ENCODE measurements at regions not wholly inside any gene's neighbourhood (a gene's known extent, or its start where the extent isn't known, plus 50 kb on each side); places are given as distances from the start of the nearest gene placed in this dataset.

DNA sequence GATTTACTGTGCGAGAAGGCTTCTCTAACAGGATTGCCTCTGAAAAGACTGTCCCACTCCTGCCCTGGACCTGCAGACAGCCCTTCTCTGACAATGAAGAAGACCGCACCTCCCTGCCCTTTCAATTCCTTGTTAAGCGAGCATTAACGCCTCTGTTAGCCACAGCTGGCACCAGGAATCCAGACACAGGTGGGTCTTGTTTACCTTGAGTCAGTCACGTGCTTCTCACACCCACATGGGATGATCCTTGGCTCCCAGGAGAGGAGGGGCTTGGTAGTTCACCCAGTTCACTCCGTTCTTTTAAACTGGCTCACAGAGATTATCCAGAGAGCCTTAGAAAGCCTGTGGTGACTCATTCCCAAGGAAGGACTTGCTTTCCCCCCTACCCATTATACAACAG is 410.5 kb upstream of the MEIS1 start:
- H3K9me3 ChIP-seq (ENCODE audit: control insufficient read depth, low read length) = no peaks in the 10 kb centered on the region
- H3K27ac ChIP-seq (ENCODE audit: insufficient read depth, low read depth, low read length, poor library complexity, severe bottlenecking) = no peak overlapping the region
- no peaks in the 10 kb centered on the region for H3K27me3 ChIP-seq (ENCODE audit: control insufficient read depth, insufficient read depth, low read length, poor library complexity, severe bottlenecking)
- H3K4me3 ChIP-seq (ENCODE audit: insufficient read depth, low read depth, low read length) = no peak overlapping the region
- H3K4me1 ChIP-seq (ENCODE audit: control insufficient read depth, insufficient read depth, low read length) = no peaks in the 10 kb centered on the region
- no peaks in the 10 kb centered on the region for H3K36me3 ChIP-seq (ENCODE audit: control insufficient read depth, insufficient read depth, low read length)
- WGBS, 2 experiments = 43 to 51% methylated on average over 6 of the region's 6 CpGs

DNA sequence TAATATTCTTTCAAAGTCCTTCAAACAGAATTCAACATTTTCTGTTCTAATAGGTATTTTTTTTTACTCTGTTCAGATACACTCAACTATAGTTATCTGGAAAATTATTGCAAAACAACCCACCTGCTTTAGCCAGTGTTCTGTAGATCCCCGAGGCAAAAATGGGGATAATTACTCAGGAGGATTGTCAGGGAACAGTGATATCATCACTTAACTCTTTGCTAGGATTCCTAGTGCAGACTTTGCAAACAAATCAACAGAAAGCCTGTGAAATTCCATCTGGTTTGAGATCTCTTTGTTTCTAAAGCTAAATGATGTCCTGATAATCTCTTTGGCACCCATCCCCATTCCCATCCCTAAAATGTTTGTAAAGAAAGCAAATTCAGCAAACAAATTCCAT is 413.6 kb upstream of the MEIS1 start:
- no peak overlapping the region for H3K4me3 ChIP-seq (ENCODE audit: insufficient read depth, low read depth, low read length)
- no peaks in the 10 kb centered on the region for H3K4me1 ChIP-seq (ENCODE audit: control insufficient read depth, insufficient read depth, low read length)
- H3K36me3 ChIP-seq (ENCODE audit: control insufficient read depth, insufficient read depth, low read length) = no peaks in the 10 kb centered on the region
- H3K27ac ChIP-seq (ENCODE audit: insufficient read depth, low read depth, low read length, poor library complexity, severe bottlenecking) = no peak overlapping the region
- 81 to 100% methylated on average over 1 of the region's 1 CpG for WGBS, 2 experiments
- no peaks in the 10 kb centered on the region for H3K9me3 ChIP-seq (ENCODE audit: control insufficient read depth, low read length)
- H3K27me3 ChIP-seq (ENCODE audit: control insufficient read depth, insufficient read depth, low read length, poor library complexity, severe bottlenecking) = no peaks in the 10 kb centered on the region

DNA sequence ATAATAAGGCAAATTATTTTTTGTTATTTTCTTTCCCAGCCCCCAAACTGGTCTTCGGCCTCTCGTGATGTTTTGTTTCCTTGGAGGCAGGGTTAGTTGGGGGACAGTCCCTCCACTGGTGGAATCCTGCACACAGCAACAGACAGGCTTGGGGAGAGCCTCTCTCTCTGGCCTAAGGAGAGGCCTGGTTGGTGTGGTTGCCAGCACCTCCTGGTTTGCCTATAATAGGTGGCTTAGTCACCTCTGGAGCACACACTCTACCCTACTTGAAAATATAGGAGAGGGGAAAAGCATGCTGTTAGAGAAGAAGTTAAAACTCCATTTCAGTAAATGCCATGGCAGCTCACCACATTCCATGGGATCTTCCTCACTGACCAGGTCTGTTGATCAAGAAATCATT is 417.2 kb upstream of the MEIS1 start:
- H3K4me1 ChIP-seq (ENCODE audit: control insufficient read depth, insufficient read depth, low read length) = no peaks in the 10 kb centered on the region
- H3K9me3 ChIP-seq (ENCODE audit: control insufficient read depth, low read length) = no peaks in the 10 kb centered on the region
- WGBS, 2 experiments = 89 to 100% methylated on average over 2 of the region's 2 CpGs
- H3K27me3 ChIP-seq (ENCODE audit: control insufficient read depth, insufficient read depth, low read length, poor library complexity, severe bottlenecking) = no peaks in the 10 kb centered on the region
- no peak overlapping the region for H3K27ac ChIP-seq (ENCODE audit: insufficient read depth, low read depth, low read length, poor library complexity, severe bottlenecking)
- no peaks in the 10 kb centered on the region for H3K36me3 ChIP-seq (ENCODE audit: control insufficient read depth, insufficient read depth, low read length)
- no peak overlapping the region for H3K4me3 ChIP-seq (ENCODE audit: insufficient read depth, low read depth, low read length)

DNA sequence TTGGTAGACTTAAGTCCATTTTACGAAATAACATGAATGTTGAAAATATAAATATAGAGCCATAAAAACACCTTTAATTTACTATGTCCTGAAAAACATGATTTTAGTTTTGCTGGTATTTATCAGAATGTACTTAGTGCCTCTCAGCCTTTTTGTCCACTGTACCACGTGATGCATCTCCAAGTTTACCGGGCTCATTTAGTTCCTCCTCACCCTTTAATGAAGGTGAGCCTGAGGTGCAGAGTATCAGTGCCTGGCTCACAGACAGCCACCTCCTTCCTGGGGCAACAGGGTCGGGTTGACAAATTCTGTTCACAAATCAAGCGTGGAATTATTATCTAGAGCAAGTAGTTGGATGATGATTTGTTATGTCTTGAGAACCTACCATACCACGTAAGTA is 420.5 kb upstream of the MEIS1 start:
- Histone ChIP-seq H3K4me1 (ENCODE audit: control insufficient read depth, insufficient read depth, low read length) (no peaks in the 10 kb centered on the region), H3K27me3 (ENCODE audit: control insufficient read depth, insufficient read depth, low read length, poor library complexity, severe bottlenecking) (no peaks in the 10 kb centered on the region), H3K36me3 (ENCODE audit: control insufficient read depth, insufficient read depth, low read length) (no peaks in the 10 kb centered on the region), H3K27ac (ENCODE audit: insufficient read depth, low read depth, low read length, poor library complexity, severe bottlenecking) (no peak overlapping the region), H3K9me3 (ENCODE audit: control insufficient read depth, low read length) (no peaks in the 10 kb centered on the region), H3K4me3 (ENCODE audit: insufficient read depth, low read depth, low read length) (no peak overlapping the region)
- 93 to 96% methylated on average over 4 to 5 of the region's 6 CpGs for WGBS, 2 experiments

DNA sequence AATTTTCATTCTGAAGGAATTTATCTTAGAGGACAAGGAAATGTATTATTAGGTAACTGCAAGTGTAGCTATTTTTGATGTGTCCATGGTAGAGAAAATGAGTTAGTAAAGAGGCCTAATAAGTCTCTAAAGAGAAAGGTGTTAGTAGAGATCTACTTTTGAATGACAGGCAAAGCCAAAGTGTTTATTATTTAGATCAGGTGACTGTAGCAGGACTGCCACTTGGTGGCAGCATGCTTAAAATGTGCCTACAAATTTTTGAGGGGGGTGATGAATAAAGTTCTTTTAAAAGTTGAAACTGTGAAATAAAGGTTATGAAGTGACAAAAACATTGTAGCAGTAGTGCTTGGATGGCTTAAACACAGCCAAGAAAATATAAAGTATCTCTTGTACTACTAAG is 421.5 kb upstream of the MEIS1 start:
- no peaks in the 10 kb centered on the region for H3K27me3 ChIP-seq (ENCODE audit: control insufficient read depth, insufficient read depth, low read length, poor library complexity, severe bottlenecking)
- no peak overlapping the region for H3K27ac ChIP-seq (ENCODE audit: insufficient read depth, low read depth, low read length, poor library complexity, severe bottlenecking)
- no peak overlapping the region for H3K4me3 ChIP-seq (ENCODE audit: insufficient read depth, low read depth, low read length)
- no peaks in the 10 kb centered on the region for H3K4me1 ChIP-seq (ENCODE audit: control insufficient read depth, insufficient read depth, low read length)
- no peaks in the 10 kb centered on the region for H3K36me3 ChIP-seq (ENCODE audit: control insufficient read depth, insufficient read depth, low read length)
- H3K9me3 ChIP-seq (ENCODE audit: control insufficient read depth, low read length) = no peaks in the 10 kb centered on the region

DNA sequence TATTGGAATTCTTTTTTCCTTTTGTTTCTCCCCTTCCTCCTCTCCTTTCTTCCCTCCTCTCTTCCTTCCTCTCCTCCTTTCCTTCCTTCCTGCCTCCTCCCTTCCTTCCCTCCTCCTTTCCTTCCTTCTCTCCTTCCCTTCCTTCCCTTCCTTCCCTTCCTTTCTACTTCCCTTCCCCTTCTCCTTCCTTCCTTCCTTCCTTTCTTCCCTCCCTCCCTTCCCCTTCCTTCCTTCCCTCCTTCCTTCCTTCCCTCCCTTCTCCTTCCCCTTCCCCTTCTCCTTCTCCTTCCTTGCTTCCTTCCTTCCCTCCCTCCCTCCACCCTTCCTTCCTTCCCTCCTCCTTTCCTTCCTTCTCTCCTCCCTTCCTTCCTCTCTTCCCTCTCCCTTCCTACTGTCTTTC is 431.0 kb upstream of the MEIS1 start:
- no peaks in the 10 kb centered on the region for H3K9me3 ChIP-seq (ENCODE audit: control insufficient read depth, low read length)
- no peak overlapping the region for H3K27ac ChIP-seq (ENCODE audit: insufficient read depth, low read depth, low read length, poor library complexity, severe bottlenecking)
- no peak overlapping the region for H3K4me3 ChIP-seq (ENCODE audit: insufficient read depth, low read depth, low read length)
- no peaks in the 10 kb centered on the region for H3K27me3 ChIP-seq (ENCODE audit: control insufficient read depth, insufficient read depth, low read length, poor library complexity, severe bottlenecking)
- H3K36me3 ChIP-seq (ENCODE audit: control insufficient read depth, insufficient read depth, low read length) = no peaks in the 10 kb centered on the region
- no peaks in the 10 kb centered on the region for H3K4me1 ChIP-seq (ENCODE audit: control insufficient read depth, insufficient read depth, low read length)

DNA sequence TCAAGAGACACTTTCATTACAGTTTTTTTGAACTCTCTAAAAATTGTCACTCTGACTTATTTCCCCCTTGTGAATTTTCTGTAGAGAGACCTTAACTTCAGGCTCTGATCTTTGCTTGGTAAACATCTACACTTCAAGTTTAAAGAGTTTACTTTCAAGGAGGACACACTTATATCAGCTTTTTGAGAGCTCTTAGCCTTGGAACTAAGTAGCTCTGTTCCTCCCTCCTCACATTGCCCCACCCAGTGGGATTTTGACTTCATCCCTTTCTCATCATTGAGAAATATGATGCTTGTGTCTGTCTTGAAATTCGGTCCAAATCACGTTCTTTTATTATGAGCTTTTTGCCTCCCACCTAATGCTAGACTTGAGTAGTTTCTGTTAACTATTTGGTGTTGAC is 433.4 kb upstream of the MEIS1 start:
- H3K9me3 ChIP-seq (ENCODE audit: control insufficient read depth, low read length) = no peaks in the 10 kb centered on the region
- no peak overlapping the region for H3K4me3 ChIP-seq (ENCODE audit: insufficient read depth, low read depth, low read length)
- H3K4me1 ChIP-seq (ENCODE audit: control insufficient read depth, insufficient read depth, low read length) = no peaks in the 10 kb centered on the region
- H3K27ac ChIP-seq (ENCODE audit: insufficient read depth, low read depth, low read length, poor library complexity, severe bottlenecking) = no peak overlapping the region
- no peaks in the 10 kb centered on the region for H3K36me3 ChIP-seq (ENCODE audit: control insufficient read depth, insufficient read depth, low read length)
- 93% methylated on average over 2 of the region's 2 CpGs; no CpG with 5 or more reads in 1 of the 2 experiments for WGBS, 2 experiments
- no peaks in the 10 kb centered on the region for H3K27me3 ChIP-seq (ENCODE audit: control insufficient read depth, insufficient read depth, low read length, poor library complexity, severe bottlenecking)

DNA sequence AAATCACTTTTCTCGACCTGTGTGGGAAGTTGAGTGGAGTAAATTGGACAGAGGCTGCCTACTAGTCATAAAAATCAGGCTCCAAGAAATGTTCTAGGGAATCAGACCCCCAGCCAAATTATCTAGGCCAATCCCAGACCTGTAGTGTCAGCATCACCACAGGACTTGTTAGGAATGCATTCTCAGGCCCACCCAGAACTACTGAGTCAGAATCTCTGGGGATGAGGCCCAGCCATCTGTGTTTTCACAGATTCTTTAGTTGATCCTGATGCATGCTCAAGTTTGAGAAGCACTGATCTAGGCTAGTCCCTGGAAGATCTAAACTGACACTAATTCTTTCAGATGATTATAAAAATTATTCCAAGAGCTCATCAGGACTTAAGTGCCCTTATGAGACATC is 434.0 kb upstream of the MEIS1 start:
- 82 to 83% methylated on average over 1 of the region's 1 CpG for WGBS, 2 experiments
- Histone ChIP-seq H3K4me3 (ENCODE audit: insufficient read depth, low read depth, low read length) (no peak overlapping the region), H3K9me3 (ENCODE audit: control insufficient read depth, low read length) (no peaks in the 10 kb centered on the region), H3K27me3 (ENCODE audit: control insufficient read depth, insufficient read depth, low read length, poor library complexity, severe bottlenecking) (no peaks in the 10 kb centered on the region), H3K4me1 (ENCODE audit: control insufficient read depth, insufficient read depth, low read length) (no peaks in the 10 kb centered on the region), H3K36me3 (ENCODE audit: control insufficient read depth, insufficient read depth, low read length) (no peaks in the 10 kb centered on the region), H3K27ac (ENCODE audit: insufficient read depth, low read depth, low read length, poor library complexity, severe bottlenecking) (no peak overlapping the region)

DNA sequence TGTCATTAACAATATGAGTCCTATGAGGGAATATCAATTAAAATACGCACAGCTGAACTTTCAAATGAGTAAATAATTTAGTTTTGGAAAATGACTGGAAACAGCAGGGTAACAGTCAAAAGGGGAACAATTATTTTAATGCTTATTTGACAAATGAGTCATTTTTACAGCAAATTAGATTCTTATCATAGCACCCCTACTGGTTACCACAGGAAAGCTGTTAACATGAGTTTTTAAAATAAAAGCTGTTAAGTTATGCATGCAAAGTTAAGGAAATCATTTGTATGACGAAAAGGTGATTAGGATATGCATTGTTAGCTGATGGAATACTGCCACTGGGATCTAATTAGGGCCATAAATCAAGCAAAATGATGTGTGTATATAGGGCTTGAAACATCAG is 435.1 kb upstream of the MEIS1 start:
- no peak overlapping the region for H3K4me3 ChIP-seq (ENCODE audit: insufficient read depth, low read depth, low read length)
- no peak overlapping the region for H3K27ac ChIP-seq (ENCODE audit: insufficient read depth, low read depth, low read length, poor library complexity, severe bottlenecking)
- WGBS, 2 experiments = 77 to 92% methylated on average over 1 to 2 of the region's 2 CpGs
- H3K27me3 ChIP-seq (ENCODE audit: control insufficient read depth, insufficient read depth, low read length, poor library complexity, severe bottlenecking) = no peaks in the 10 kb centered on the region
- H3K36me3 ChIP-seq (ENCODE audit: control insufficient read depth, insufficient read depth, low read length) = no peaks in the 10 kb centered on the region
- no peaks in the 10 kb centered on the region for H3K4me1 ChIP-seq (ENCODE audit: control insufficient read depth, insufficient read depth, low read length)
- no peaks in the 10 kb centered on the region for H3K9me3 ChIP-seq (ENCODE audit: control insufficient read depth, low read length)

DNA sequence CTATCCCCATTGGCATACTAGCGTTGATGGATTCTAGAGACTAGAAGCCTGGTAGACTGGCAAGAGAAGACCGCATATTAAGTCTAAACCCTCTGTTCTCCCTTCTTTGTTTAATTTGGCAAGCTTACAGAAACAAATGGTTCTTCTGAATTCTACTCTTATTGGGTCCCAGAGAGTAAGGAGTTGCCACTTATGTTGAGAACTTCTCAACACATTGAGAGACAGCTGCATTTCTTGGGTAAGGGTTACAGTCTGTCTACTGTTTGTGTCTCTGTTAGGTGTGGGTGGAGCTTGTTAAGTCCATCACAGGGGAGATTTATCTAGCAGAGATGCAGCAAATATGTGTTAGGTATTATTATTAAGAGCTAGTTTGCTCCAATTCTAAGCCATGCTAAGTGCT is 435.8 kb upstream of the MEIS1 start:
- Histone ChIP-seq H3K27ac (ENCODE audit: insufficient read depth, low read depth, low read length, poor library complexity, severe bottlenecking) (no peak overlapping the region), H3K4me1 (ENCODE audit: control insufficient read depth, insufficient read depth, low read length) (no peaks in the 10 kb centered on the region), H3K9me3 (ENCODE audit: control insufficient read depth, low read length) (no peaks in the 10 kb centered on the region), H3K4me3 (ENCODE audit: insufficient read depth, low read depth, low read length) (no peak overlapping the region), H3K36me3 (ENCODE audit: control insufficient read depth, insufficient read depth, low read length) (no peaks in the 10 kb centered on the region), H3K27me3 (ENCODE audit: control insufficient read depth, insufficient read depth, low read length, poor library complexity, severe bottlenecking) (no peaks in the 10 kb centered on the region)
- WGBS, 2 experiments = 89 to 97% methylated on average over 2 of the region's 2 CpGs

DNA sequence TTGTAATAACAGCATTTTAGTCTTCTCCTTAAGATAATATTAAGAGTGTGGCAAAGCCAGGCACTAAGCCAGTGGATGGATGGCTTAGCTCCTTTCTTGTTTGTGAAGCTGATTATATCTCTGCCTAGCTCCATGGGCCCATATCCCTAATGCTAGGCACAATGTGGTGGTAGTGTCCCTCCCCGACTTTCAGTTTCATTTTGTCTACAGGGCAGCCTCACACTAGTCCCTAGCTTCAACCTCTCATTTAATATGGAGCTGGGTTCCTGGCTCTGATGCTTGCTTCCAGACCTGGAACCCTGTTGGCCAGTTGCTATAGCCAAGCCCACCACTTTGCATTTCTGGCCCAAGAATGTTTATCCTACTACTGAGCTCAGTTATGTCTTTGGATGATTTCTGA is 437.0 kb upstream of the MEIS1 start:
- Histone ChIP-seq H3K36me3 (ENCODE audit: control insufficient read depth, insufficient read depth, low read length) (no peaks in the 10 kb centered on the region), H3K27me3 (ENCODE audit: control insufficient read depth, insufficient read depth, low read length, poor library complexity, severe bottlenecking) (no peaks in the 10 kb centered on the region), H3K4me1 (ENCODE audit: control insufficient read depth, insufficient read depth, low read length) (no peaks in the 10 kb centered on the region), H3K27ac (ENCODE audit: insufficient read depth, low read depth, low read length, poor library complexity, severe bottlenecking) (no peak overlapping the region), H3K9me3 (ENCODE audit: control insufficient read depth, low read length) (no peaks in the 10 kb centered on the region), H3K4me3 (ENCODE audit: insufficient read depth, low read depth, low read length) (no peak overlapping the region)
- WGBS, 2 experiments = 88 to 100% methylated on average over 1 of the region's 1 CpG
